DMS153 treated with DMSO at 0.1 percent for 48 hours (cell line): ENCODE measurements at regions not wholly inside any gene's neighbourhood (a gene's known extent, or its start where the extent isn't known, plus 50 kb on each side); places are given as distances from the start of the nearest gene placed in this dataset.
"Not testable (repeated sequence)": the region's sequence is repeated elsewhere in the genome, so short reads cannot be mapped to it uniquely, and the experiment has no call there.

Experiments used
- DNase-seq: peaks from one replicate; lab custom pipeline; 2025; ENCODE audit not compliant: unreplicated experiment; lab: John Stamatoyannopoulos, UW

GRCh38 chr1:83479591-83480239 lies 519.2 kb downstream of the TTLL7 start:
- not testable (repeated sequence) for DNase-seq

- DNase-seq, result not testable (repeated sequence)
Measured at GRCh38 chr1:83478127-83478526, 520.8 kb downstream of the TTLL7 start.

- DNase-seq, result not testable (repeated sequence)
Measured at GRCh38 chr1:83476518-83476917, 522.4 kb downstream of the TTLL7 start.

GRCh38 chr1:83474946-83475345 lies 524.0 kb downstream of the TTLL7 start:
- DNase-seq, result not testable (repeated sequence)

- DNase-seq, result not testable (repeated sequence)
Measured at GRCh38 chr1:83473986-83474385, 524.9 kb downstream of the TTLL7 start.

GRCh38 chr1:83472066-83472465 lies 526.9 kb downstream of the TTLL7 start:
- not testable (repeated sequence) for DNase-seq

GRCh38 chr1:83471272-83471671 lies 527.7 kb downstream of the TTLL7 start:
- not testable (repeated sequence) for DNase-seq

GRCh38 chr1:83468336-83468735 lies 530.6 kb downstream of the TTLL7 start:
- not testable (repeated sequence) for DNase-seq

GRCh38 chr1:83457735-83458248 lies 541.1 kb downstream of the TTLL7 start:
- DNase-seq, result not testable (repeated sequence)

GRCh38 chr1:83457281-83457680 lies 541.7 kb downstream of the TTLL7 start:
- DNase-seq, result not testable (repeated sequence)

- DNase-seq, result not testable (repeated sequence)
Measured at GRCh38 chr1:83455753-83456152, 543.2 kb downstream of the TTLL7 start.

- not testable (repeated sequence) for DNase-seq
Measured at GRCh38 chr1:83445873-83446272, 553.1 kb downstream of the TTLL7 start.

GRCh38 chr1:83442412-83442811 lies 556.5 kb downstream of the TTLL7 start:
- DNase-seq, result not testable (repeated sequence)

- not testable (repeated sequence) for DNase-seq
Measured at GRCh38 chr1:83440586-83440985, 558.3 kb downstream of the TTLL7 start.

- not testable (repeated sequence) for DNase-seq
Measured at GRCh38 chr1:83440021-83440420, 558.9 kb downstream of the TTLL7 start.

- not testable (repeated sequence) for DNase-seq
Measured at GRCh38 chr1:83438316-83438715, 560.6 kb downstream of the TTLL7 start.

- not testable (repeated sequence) for DNase-seq
Measured at GRCh38 chr1:83435336-83435735, 563.6 kb downstream of the TTLL7 start.

GRCh38 chr1:83427566-83427965 lies 571.4 kb downstream of the TTLL7 start:
- not testable (repeated sequence) for DNase-seq

GRCh38 chr1:83423382-83423781 lies 575.5 kb downstream of the TTLL7 start:
- not testable (repeated sequence) for DNase-seq

GRCh38 chr1:83418558-83418957 lies 580.4 kb downstream of the TTLL7 start:
- no peak for DNase-seq

- DNase-seq, result not testable (repeated sequence)
Measured at GRCh38 chr1:83413839-83414107, 585.2 kb downstream of the TTLL7 start.

GRCh38 chr1:83410746-83411413 lies 588.1 kb downstream of the TTLL7 start:
- not testable (repeated sequence) for DNase-seq
